GM19452 (cell line): ENCODE measurements at regions not wholly inside any gene's neighbourhood (a gene's known extent, or its start where the extent isn't known, plus 50 kb on each side); places are given as distances from the start of the nearest gene placed in this dataset.
"Not testable (repeated sequence)": the region's sequence is repeated elsewhere in the genome, so short reads cannot be mapped to it uniquely, and the experiment has no call there.

Experiments
- ATAC-seq: cut with Tn5 transposase; IDR thresholded peaks from one replicate; pipeline ENCODE4 v1.9.1; 2021; ENCODE audit not compliant: unreplicated experiment

DNA sequence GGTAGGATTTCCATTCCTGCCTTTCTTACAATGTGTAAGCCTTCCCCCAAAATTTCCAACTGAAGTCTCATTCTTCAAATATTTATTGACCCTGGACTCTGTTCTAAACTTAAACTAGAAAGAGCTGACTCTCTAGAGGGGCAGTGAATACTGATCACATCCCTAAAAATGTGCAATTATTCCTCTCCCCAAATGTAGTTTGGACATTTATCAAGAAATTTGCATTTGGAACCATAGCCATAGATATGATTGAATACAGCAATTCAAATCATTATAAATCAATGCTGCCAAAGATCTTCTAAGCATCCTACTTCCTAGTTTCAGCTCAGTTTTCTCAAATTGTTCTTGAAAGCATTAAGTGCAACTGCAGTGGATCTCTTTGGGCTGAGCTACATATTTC lies 525.7 kb downstream of the RAB28 start:
- ATAC-seq: no peak

DNA sequence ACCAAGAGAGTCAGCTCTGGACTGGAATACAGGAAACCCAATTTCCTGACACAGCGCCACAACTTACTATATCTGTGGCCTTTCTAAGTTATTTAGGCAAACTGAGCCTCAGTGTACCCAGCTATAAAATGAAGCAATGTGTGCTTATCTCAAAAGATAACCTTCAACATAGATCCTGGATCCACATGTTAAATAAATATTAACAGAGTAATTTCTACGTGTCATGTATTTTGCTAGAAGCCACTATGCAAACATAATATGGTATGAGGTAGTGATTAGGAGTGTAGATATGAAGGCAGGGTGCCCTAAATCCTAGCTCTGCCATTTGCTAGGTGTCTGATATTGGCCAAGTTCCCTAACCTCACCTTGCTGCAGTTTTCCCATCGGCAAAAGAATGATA lies 527.0 kb downstream of the RAB28 start:
- ATAC-seq: no peak

DNA sequence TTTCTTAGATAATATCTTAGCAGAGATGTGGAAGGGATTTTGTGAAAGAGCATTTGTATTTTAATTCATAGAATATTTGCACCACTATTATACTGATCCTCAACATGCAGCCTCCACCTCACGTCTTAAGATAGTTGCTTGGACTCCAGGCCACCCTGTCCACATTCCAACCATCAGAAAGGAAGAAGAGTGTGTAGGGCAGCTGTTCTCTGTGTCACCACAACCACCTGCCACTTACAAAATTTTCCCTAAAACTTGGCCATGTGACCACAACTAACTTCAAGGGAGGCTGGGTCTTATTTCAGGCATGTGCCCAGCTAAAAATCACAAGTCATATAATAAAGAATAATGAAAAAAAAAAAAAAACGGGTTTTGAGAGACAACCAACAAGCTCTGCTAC lies 528.1 kb downstream of the RAB28 start:
- ATAC-seq: no peak

DNA sequence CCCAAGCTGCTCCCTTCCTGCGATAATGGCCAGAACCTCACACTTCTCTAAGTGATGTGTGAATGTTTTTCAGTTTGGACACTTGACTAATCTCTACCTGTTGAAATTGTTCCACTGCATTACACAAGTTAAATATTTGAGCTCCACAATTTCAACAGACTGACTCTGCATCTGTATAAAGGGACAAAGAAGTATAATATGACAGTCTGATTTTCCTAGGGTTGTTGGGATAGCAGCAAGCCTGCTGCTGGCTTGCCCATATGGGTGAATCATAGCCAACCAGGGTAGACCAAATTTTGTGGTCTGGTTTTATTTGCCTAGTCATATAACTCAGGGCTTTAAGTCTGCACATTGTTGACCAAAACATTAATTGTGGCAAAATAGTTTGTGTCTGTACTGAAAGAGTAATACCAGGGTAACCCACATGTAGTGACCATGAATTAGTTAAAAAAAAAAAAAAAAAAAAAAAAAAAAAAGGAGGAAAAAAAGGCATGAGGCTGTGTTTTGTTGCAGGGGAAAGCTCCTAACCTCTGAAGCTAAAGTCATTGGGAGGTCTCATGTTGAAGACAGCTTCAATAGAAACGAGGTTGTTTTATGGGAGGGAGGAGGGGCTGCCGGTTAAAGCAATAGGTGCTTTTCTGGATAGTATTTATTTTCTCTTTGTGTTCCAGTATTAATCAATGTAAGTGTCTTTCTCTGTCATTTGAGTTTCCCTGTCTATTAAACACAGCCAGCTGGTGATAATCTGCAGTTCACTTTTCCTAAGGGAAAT lies 534.2 kb downstream of the RAB28 start:
- no peak for ATAC-seq

DNA sequence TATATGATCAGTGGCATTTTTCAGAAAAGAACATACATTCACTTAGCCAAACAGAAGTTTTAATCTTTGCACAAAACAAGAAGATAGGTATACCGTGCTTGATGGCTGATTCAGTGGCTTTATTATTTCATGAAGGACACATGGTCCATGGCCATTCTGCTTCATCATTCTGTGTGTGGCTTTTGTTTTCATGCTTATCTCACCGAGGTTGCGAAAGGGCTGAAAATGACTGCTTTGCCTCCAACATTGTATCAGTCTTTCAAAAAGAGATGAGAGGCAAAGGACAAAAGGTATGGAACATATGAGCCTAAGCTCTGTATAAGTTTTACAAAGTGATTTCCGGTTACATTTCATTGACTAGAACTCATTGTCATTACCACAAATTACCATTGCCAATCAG lies 541.1 kb downstream of the RAB28 start:
- ATAC-seq: no peak

DNA sequence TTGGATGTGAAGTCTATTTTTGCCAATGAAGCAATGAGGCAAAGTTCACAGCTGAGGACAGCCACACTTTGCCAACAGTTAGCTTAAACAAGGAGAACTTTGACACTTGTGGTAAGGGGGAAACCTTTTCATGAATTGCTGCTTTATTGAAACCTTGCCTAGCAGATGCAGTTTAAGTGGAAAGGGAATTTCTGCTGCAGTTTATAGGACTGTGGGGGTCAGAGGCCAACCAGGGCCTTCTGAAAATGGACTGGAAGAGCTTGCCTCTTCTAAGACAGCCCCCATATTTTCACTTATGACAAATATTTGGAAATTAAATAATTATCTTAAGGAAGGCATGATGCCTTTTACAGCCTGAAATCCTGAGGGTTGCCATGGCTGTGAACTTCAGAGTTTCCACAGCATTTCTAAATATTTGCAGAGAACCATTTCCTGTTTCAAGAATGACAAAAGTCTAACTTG lies 550.3 kb downstream of the RAB28 start:
- no peak for ATAC-seq

DNA sequence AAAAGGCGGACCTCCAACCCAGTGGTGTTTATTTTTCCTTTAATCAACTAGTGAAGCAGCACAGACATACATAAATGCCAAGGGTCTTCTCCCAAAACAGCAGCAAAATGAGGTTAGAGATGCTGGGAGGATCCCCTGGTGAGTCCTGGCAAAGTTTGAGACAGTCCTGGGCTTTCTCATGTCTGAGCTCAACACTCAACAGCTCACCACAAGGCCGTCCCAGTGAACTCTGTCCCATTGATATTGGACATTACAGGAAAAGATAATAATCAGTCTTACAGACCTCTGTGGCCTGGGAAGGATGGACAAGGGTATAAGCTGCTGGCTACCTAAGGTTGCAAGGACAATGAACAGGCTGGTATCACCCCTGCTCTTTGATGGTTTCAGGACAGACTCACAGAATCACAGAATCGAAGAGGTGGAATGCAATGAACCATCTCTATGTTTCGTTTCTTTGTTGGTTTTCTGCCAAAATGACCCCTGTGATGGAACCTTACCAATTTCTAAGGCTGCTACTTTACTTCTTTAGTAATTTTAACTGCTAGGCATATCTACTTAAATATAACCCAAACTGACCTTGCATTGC lies 551.8 kb downstream of the RAB28 start:
- ATAC-seq: no peak

DNA sequence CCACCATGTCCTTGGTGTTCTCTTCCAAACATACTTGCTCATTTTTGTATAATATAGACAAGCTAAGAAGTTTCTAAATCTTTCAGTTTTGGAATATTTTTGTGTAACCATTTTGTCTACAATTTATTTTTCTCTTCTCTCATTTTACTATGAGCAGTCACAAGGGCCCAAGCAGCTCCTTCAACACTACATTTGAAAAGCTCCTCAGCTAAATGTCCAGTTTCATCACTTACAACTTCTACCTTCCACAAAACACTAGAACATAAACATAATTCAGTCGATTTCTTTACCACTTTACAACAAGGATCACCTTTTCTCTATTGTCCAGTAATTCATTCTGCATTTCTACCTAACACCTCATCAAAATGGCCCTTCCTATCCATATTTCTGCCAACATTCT lies 554.4 kb downstream of the RAB28 start:
- ATAC-seq: no peak

DNA sequence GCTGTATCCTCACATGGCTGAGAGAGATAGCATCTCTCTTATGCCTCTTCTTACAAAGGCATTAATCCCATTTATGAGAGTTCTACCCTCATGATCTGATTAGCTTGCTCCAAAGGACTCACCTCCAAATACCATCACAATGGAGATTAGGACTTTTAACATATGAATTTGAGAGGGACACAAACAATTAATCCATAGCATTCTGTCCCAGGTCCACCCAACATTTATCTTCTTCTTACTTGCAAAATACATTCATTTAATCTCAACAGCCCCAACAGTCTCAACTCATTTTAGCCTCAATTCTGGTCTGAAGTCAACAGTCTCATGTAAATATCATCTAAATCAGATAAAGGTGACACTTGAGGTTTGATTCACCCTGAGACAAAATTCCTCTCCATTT lies 555.4 kb downstream of the RAB28 start:
- ATAC-seq: no peak

DNA sequence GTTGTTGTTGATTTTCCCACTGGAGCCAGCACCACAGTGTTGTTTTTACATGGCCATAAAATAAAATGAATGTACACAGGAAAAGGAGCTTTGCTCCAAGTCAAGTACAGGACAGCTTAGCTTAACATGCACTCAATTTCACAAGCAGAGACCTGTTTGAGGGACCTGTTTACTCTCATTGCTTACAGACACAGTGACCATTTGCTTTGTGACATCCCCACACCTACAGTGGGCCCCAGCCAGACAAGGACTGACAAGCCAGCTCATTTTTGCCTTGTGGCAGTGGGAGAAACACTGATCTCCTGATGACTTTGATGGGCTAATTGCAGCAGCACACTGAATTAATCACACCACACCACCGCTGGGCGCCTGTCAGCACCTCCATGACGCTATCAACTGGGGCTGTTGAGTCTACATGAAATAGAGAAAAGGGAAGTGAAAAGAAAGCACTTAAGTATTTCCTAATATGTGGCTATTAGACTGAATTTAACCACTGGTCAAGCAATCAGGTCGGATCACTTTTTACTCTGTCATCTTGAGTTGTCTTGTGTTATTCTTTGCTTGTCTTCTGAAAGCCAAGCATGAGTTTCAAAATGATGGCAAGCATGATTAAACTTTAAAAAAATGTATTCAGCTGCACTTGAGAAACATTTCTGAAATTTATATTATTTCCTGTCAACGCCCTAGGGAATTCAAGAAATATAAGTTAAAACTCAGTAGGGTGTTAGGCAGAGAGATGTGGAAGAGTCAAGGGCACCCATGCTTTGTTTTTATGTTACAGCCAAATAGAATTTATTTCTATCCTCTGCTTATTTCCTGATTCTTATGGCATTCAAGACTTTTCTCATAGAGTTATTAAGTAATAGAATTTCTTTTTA lies 557.7 kb downstream of the RAB28 start:
- peak; percentile 79 for ATAC-seq

DNA sequence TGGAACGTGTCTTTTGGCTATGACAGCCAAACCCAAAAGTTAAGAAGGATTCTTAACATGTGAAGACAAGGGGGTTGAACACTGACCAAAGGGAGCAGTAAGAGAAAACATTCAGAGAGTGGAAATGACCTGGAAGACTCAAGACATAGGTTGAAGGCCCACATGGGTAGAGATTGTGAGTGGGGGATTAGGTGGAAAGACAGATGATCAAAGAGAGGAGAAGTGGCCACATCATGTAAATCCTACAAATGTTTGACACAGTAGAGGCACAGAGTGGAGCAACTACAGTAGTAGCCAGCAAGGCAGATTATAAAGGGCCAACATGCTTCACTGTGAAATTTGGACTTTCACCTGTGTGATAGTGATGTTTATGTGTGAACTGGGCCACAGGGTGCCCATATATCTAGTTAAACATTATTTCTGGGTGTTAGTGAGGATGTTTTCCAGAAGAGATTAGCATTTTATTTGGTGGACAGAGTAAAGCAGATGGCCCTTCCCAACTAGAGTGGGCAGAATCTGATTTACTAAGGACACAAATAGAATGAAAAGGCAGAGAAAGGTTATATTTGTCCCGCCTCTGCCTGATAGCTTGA lies 559.3 kb downstream of the RAB28 start:
- no peak for ATAC-seq

DNA sequence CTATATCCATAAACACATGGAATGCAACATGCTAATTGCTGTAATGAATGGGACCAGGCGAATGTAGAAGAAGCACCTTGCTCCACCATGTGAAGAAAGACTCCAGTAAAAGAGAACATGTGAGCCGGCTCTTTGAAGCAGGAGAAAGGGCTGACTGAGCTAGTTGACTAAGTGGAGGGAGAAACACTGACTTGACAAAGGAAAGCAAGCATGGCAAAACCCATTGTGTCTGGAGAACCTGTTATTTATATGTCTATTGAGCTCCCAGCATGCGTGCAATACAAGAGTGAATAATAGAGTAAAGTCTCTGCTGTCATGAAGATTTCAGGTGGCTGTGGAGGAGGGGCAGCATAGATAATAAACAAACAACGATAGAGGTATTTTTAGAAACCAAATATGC lies 559.9 kb downstream of the RAB28 start:
- ATAC-seq: no peak

DNA sequence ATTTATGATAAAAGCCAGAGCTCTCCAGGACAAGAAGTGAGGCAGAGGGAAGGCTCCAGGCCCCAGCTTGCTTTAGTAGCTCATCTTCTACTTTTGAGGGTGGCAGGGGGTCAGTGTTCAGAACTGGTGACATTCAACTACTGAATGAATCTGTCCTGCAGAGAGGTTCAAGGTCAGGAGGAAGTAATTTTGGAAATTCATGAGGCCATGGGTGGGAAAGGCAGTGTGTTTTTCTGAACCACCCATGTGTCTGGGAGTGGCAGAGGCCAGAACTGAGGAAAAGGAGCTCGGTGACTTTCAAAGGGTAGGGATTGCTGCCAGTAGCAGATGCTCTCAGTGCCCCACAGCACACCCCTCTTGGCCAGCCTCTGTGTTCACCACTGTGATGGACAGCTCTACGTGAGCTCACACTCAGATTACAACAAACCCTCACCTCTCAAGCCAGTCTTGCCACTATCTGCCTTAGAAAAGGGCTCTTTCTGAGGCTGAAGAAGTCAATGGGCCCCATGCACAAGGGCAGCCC lies 571.2 kb downstream of the RAB28 start:
- ATAC-seq: no peak

DNA sequence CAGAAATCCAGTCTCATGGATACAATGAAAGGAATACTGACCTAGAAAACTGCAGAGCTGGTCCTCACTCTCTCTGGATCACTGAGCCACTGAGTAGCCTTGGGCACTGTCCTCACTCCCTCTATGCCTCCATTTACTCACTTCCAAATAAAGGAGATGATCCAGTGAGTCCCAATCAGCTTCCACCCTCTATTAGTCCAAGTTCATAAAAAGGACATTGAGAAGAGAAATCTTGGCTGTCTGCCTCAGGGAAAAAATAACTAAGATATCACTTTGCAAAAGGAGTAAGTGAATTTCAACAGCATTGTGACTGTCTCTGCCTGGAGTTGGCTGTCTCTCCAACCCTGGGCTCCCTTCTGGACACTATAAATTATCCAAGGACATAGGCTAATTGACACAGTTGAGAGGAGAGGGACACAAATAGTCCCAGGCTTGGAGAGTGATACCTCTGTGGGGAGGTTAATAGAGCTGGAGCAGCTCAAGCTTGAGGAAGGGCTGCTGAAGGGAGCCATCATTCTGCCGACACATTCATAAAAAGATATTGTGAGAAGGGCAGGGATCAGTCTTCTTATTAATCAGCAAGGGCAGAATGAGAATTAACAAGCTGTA lies 572.3 kb downstream of the RAB28 start:
- no peak for ATAC-seq

DNA sequence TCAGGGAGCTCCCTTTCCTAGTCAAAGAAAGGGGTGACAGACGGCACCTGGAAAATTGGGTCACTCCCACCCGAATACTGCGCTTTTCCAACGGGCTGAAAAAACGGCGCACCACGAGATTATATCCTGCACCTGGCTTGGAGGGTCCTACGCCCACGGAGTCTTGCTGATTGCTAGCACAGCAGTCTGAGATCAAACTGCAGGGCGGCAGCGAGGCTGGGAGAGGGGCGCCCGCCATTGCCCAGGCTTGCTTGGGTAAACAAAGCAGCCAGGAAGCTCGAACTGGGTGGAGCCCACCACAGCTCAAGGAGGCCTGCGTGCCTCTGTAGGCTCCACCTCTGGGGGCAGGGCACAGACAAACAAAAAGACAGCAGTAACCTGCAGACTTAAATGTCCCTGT lies 580.5 kb downstream of the RAB28 start:
- ATAC-seq: not testable (repeated sequence)

DNA sequence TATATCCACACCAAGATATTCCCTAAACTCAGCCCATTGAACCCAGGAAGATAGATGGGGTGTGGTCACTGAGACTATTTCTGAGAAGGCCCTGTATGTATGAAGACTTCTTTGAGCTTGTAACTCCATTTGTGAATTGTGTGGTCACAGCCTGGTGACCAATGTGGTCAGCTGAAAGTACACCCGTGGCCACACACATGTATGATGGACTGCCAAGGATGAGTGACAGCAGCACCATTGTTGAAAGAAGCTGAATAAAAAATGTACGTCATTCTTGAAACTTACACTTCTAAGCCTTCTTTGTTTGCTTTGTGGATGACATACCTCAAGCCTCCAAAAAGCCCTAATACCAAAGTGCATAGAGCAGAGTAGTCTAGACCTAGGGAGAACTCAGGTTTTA lies 581.4 kb downstream of the RAB28 start:
- no peak for ATAC-seq

DNA sequence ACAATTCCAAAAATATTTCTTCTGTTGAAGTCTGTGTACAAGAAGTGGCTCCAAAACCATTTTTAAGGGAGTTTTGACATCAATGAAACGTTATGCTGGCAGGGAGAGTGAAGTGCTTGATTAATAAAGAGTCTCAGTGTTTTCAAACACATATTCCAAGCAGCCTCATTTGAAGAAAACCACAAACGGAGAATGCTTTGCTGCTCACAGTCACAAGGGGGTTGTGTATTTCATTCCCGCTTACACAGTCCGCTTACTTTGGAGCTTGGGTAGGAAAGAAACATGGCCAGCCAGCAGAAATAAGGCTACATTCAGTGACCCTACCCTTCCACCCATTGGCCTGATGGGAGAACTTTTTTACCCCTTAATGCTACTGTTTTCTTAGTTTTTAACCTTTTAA lies 586.2 kb downstream of the RAB28 start:
- no peak for ATAC-seq

DNA sequence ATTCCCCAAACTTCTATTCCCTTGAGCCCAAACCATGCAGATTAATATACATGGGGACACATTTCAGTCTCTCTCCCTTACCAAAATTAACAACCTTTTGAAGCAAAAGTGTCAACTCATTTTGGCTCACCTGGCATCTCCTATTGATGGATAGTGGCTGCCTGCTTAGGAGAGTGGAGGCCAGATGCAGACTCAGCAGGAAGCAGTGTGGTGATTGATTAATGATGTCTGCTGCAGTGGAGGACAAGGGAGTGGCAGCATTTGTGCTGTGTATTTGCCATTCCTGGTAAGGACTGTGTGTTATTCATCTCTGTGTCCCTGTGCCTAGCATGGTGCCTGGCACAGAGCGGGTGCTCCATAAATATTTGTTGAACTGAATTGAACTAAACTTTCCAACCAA lies 590.1 kb downstream of the RAB28 start:
- no peak for ATAC-seq

DNA sequence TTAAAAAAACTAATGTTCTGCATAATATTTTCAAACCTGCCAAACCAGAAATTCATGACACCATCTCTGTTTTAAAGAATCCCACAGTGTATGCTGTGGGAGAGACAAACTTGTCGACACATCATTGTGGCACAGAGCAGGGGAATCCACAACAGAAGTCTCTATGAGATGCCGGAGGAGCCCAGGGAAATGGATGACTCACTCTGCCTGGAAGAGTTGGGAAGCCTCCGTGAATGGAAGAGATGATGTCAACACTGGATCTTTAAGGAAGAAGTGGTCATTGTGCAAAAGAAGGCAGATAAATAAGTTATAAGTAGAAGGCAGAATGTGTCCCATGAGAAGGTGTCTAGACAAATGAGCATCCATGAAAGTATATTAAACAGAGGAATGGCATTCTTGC lies 595.1 kb downstream of the RAB28 start:
- ATAC-seq: no peak

DNA sequence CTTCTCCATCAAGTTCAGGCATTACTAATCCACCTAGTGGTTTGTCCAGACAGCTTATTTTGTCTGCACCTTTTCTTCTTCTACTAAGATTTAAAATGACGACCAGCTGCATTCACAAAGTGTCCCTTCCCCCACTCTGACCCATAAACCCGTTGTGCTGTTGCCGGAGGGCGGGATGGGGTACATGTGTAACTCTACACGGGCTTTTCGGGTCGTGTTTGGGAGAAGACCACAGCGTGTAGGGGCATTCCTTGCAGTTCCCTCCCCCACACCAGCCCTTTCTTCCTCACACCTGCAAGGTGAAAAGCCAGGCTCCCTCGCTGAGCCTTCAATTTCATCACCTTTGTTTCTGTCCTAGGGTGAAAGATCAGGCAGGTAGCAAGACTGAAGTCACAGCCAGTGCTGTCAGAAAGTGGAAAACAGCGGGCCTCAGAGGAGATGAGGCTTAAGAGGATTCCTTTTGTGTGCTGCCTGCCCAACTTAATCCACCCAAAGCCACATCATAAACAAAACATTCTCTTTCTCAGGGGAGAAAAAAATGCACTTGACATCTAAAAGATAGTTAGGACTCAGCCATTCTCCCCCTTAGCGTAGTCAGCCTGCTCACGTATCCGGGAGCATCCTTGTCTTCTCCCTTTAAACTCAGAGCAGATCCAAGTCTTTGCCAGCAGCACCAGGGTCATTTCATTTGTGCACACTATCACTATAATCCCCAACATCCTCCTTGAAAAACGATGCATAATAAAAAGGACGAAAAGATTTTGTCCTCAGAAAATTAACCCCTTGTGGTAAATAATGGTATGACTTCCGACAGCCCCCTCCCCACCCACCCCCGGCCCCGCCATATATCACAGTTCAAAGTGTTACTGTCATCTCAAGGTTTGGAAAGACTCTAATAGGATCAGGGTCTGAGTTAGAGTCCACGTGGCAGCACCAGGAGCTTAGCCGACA lies 599.0 kb downstream of the RAB28 start:
- no peak for ATAC-seq
